HL-60 (cell line): ENCODE measurements at regions not wholly inside any gene's neighbourhood (a gene's known extent, or its start where the extent isn't known, plus 50 kb on each side); places are given as distances from the start of the nearest gene placed in this dataset.

Source experiments
- GABPA ChIP-seq: IDR thresholded peaks from 2 replicates; pipeline ENCODE4 v1.6.1; 2012; ENCODE audit warnings: low read depth
- POLR2AphosphoS5 ChIP-seq: IDR thresholded peaks from 2 replicates; pipeline ENCODE4 v1.6.1; 2012; ENCODE audit warnings: low read depth
- TF ChIP-seq, protein P1 (sequence below): IDR thresholded peaks from one replicate; pipeline ENCODE4 v1.5.1; 2011; ENCODE audit warnings: low read length, control low read depth, inconsistent platforms; ENCODE audit not compliant: insufficient read depth
- TF ChIP-seq, protein P2 (sequence below): IDR thresholded peaks from 2 replicates; pipeline ENCODE4 v1.6.1; 2012; ENCODE audit warnings: low read depth; ENCODE audit not compliant: insufficient replicate concordance

DNA sequence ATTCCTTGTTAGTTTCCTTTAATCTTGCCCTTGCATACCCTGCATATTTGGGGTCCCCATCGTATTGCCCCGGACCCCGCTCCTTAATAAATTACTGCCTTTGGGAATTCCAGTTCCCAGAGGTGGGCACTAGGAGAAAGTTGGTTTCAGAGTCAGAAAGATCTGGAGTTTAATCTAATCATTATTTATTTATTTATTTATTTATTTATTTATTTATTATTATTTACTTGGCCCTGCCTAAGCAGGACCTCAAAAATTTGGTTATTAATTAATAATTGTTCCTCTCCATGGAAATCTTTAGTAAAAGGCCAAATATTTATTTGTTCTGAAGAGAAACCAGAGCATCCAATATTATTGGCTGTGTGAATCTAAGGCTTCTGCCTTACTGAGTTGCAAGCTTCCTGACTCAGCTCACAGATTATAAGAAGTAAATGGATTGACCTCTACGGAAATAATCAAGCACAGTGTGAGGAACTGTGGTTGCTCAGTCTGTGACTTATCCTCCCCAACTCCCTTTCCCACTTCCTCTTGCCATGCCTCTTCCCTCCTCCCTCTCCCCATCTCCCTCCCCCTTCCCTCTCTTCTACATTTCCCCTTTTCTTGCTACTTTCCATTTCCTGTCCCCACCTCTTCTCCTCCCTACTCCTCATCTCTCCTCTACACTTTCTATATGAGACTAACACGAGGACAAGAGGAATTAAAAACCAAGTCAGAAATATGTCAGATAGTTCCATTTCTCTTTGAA lies 61.5 kb upstream of the AP1S2 start:
- TF ChIP-seq, protein P1, sequence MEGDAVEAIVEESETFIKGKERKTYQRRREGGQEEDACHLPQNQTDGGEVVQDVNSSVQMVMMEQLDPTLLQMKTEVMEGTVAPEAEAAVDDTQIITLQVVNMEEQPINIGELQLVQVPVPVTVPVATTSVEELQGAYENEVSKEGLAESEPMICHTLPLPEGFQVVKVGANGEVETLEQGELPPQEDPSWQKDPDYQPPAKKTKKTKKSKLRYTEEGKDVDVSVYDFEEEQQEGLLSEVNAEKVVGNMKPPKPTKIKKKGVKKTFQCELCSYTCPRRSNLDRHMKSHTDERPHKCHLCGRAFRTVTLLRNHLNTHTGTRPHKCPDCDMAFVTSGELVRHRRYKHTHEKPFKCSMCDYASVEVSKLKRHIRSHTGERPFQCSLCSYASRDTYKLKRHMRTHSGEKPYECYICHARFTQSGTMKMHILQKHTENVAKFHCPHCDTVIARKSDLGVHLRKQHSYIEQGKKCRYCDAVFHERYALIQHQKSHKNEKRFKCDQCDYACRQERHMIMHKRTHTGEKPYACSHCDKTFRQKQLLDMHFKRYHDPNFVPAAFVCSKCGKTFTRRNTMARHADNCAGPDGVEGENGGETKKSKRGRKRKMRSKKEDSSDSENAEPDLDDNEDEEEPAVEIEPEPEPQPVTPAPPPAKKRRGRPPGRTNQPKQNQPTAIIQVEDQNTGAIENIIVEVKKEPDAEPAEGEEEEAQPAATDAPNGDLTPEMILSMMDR = no peak
- TF ChIP-seq POLR2AphosphoS5 (peak; percentile 53; the same call in 1 of the 2 replicates), GABPA (no peak)
- TF ChIP-seq, protein P2, sequence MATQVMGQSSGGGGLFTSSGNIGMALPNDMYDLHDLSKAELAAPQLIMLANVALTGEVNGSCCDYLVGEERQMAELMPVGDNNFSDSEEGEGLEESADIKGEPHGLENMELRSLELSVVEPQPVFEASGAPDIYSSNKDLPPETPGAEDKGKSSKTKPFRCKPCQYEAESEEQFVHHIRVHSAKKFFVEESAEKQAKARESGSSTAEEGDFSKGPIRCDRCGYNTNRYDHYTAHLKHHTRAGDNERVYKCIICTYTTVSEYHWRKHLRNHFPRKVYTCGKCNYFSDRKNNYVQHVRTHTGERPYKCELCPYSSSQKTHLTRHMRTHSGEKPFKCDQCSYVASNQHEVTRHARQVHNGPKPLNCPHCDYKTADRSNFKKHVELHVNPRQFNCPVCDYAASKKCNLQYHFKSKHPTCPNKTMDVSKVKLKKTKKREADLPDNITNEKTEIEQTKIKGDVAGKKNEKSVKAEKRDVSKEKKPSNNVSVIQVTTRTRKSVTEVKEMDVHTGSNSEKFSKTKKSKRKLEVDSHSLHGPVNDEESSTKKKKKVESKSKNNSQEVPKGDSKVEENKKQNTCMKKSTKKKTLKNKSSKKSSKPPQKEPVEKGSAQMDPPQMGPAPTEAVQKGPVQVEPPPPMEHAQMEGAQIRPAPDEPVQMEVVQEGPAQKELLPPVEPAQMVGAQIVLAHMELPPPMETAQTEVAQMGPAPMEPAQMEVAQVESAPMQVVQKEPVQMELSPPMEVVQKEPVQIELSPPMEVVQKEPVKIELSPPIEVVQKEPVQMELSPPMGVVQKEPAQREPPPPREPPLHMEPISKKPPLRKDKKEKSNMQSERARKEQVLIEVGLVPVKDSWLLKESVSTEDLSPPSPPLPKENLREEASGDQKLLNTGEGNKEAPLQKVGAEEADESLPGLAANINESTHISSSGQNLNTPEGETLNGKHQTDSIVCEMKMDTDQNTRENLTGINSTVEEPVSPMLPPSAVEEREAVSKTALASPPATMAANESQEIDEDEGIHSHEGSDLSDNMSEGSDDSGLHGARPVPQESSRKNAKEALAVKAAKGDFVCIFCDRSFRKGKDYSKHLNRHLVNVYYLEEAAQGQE = no peak
